Heart left ventricle (tissue), 13 donors: ENCODE measurements at regions not wholly inside any gene's neighbourhood (a gene's known extent, or its start where the extent isn't known, plus 50 kb on each side); places are given as distances from the start of the nearest gene placed in this dataset.

Source experiments
- CTCF ChIP-seq, 12 donors: fragments of 200-600 bp; sonication (generic) in 4 of 12; IDR thresholded peaks; one replicate each; pipeline versions ENCODE4 v1.5.0 to v1.8.0; 2018 to 2022; ENCODE audit warnings: antibody characterized with exemption in 12 of 12, mild to moderate bottlenecking in 5 of 12
- POLR2A ChIP-seq, 2 donors: fragments of 450-650 bp; IDR thresholded peaks; one replicate each; pipeline ENCODE4 v1.6.1; 2017; ENCODE audit warnings: antibody characterized with exemption in 2 of 2, mild to moderate bottlenecking in 2 of 2, moderate library complexity in 2 of 2
- donor health status: ischemic (EF 13 %, LVEDD 7.1; RV severe dilation, severe dysfunction).
- donor health status: DM: no; HTN: yes; CAD: no.
- donor health status: DM: no; HTN: no; CAD: no.
- donor health status: ischemic (EF 25% LVEDD 6.9; RV normal size, moderate dysfunction).
- donor health status: ischemic (EF 25% LVEDD 5.7; RV mildly dilated, moderate dysfunction).
- donor health status: ischemic (EF 35%, LVEDD 5.7; RV mildly dilated, moderate dysfunction).
- donor health status: nonischemic (EF 11% LVEDD 7.7; RV severe dilation, severe dysfunction).
- donor health status: DM: yes; HTN: yes; CAD: no.
- donor health status: PGD.
- donor health status: ischemic (EF 29% LVEDD 5.4; RV normal size, mild dysfunction).
- donor health status: nonischemic (EF 23%, LVEDD 6.1; RV moderate dilation, normal function).

- TF ChIP-seq CTCF (IDR thresholded peaks at IDR 0.05): no peak
- no peak for TF ChIP-seq POLR2A (IDR thresholded peaks at IDR 0.05)
Measured at GRCh38 chr16:72362973-72363372, 191.0 kb upstream of the PMFBP1 start.
